DOHH2 (cell line): ENCODE measurements at regions not wholly inside any gene's neighbourhood (a gene's known extent, or its start where the extent isn't known, plus 50 kb on each side); places are given as distances from the start of the nearest gene placed in this dataset.

Experiments
- H3F3A ChIP-seq: fragments of 200-600 bp; sonication (generic), shearing (Covaris generic); 2 replicates; pipeline ENCODE4 v1.6.0; 2016; ENCODE audit warnings: antibody characterized with exemption, mild to moderate bottlenecking; ENCODE audit not compliant: control insufficient read depth, insufficient read depth
- H3K27ac ChIP-seq: fragments of 200-600 bp; sonication (generic); 2 replicates; pipeline ENCODE4 v1.5.1; 2014; ENCODE audit warnings: low read depth, mild to moderate bottlenecking, low read length, moderate library complexity
- H3K27me3 ChIP-seq: fragments of 200-600 bp; sonication (generic); 2 replicates; pipeline ENCODE4 v1.6.1; 2014; ENCODE audit warnings: mild to moderate bottlenecking, low read length, mixed read lengths; ENCODE audit not compliant: control insufficient read depth
- H3K36me3 ChIP-seq: fragments of 200-600 bp; sonication (generic); 2 replicates; pipeline ENCODE4 v1.6.1; 2014; ENCODE audit warnings: mild to moderate bottlenecking, low read length, moderate library complexity, mixed read lengths; ENCODE audit not compliant: control insufficient read depth
- H3K4me1 ChIP-seq: fragments of 200-600 bp; sonication (generic); 2 replicates; pipeline ENCODE4 v1.6.1; 2014; ENCODE audit warnings: mild to moderate bottlenecking, low read length, mixed read lengths; ENCODE audit not compliant: control insufficient read depth
- H3K4me2 ChIP-seq: fragments of 200-600 bp; sonication (generic); 2 replicates; pipeline ENCODE4 v1.6.0; 2014; ENCODE audit warnings: mild to moderate bottlenecking, low read length, moderate library complexity
- H3K4me3 ChIP-seq: fragments of 200-600 bp; sonication (generic); 2 replicates; pipeline ENCODE4 v1.5.1; 2014; ENCODE audit warnings: mild to moderate bottlenecking, low read length, mixed read lengths
- H3K79me2 ChIP-seq: fragments of 200-600 bp; sonication (generic); 2 replicates; pipeline ENCODE4 v1.6.1; 2014; ENCODE audit warnings: mild to moderate bottlenecking, low read length, mixed read lengths; ENCODE audit not compliant: control insufficient read depth
- H3K9me2 ChIP-seq: fragments of 200-600 bp; sonication (generic); replicated peaks from 2 replicates; pipeline ENCODE4 v1.6.1; 2014; ENCODE audit warnings: mild to moderate bottlenecking, low read length, mixed read lengths; ENCODE audit not compliant: control insufficient read depth
- H3K9me3 ChIP-seq: fragments of 200-600 bp; sonication (generic); 2 replicates; pipeline ENCODE4 v1.6.1; 2014; ENCODE audit warnings: antibody characterized with exemption, low read length, mixed read lengths; ENCODE audit not compliant: control insufficient read depth, insufficient read depth
- H4K20me1 ChIP-seq: fragments of 200-600 bp; sonication (generic); 2 replicates; pipeline ENCODE4 v1.6.0; 2014; ENCODE audit warnings: low read depth, mild to moderate bottlenecking, antibody characterized with exemption, low read length, moderate library complexity; ENCODE audit not compliant: control insufficient read depth, insufficient read depth
- EZH2phosphoT487 ChIP-seq: fragments of 200-600 bp; sonication (generic); IDR thresholded peaks from 2 replicates; pipeline ENCODE4 v1.6.1; 2017; ENCODE audit warnings: borderline replicate concordance, mild to moderate bottlenecking, antibody characterized with exemption, low read length, moderate library complexity, mixed read lengths
- TF ChIP-seq, protein P1 (sequence below): fragments of 200-600 bp; sonication (generic); IDR thresholded peaks from one replicate; pipeline ENCODE4 v1.5.1; 2014; ENCODE audit warnings: antibody characterized with exemption, mild to moderate bottlenecking, low read depth, low read length; ENCODE audit not compliant: poor library complexity, severe bottlenecking

GRCh38 chr20:57934913-57935312, 225.1 kb upstream of the PMEPA1 start:
- no peaks in the 10 kb centered on the region for H3K36me3 ChIP-seq
- no peaks in the 10 kb centered on the region for H4K20me1 ChIP-seq
- no peak overlapping the region for H3K4me2 ChIP-seq
- H3K79me2 ChIP-seq, result no peaks in the 10 kb centered on the region
- H3K9me3 ChIP-seq, result no peaks in the 10 kb centered on the region
- no peaks in the 10 kb centered on the region for H3K4me1 ChIP-seq
- H3K27me3 ChIP-seq, result no peaks in the 10 kb centered on the region; the same call in 1 of the 2 replicates
- no peak for TF ChIP-seq EZH2phosphoT487
- TF ChIP-seq, protein P1, sequence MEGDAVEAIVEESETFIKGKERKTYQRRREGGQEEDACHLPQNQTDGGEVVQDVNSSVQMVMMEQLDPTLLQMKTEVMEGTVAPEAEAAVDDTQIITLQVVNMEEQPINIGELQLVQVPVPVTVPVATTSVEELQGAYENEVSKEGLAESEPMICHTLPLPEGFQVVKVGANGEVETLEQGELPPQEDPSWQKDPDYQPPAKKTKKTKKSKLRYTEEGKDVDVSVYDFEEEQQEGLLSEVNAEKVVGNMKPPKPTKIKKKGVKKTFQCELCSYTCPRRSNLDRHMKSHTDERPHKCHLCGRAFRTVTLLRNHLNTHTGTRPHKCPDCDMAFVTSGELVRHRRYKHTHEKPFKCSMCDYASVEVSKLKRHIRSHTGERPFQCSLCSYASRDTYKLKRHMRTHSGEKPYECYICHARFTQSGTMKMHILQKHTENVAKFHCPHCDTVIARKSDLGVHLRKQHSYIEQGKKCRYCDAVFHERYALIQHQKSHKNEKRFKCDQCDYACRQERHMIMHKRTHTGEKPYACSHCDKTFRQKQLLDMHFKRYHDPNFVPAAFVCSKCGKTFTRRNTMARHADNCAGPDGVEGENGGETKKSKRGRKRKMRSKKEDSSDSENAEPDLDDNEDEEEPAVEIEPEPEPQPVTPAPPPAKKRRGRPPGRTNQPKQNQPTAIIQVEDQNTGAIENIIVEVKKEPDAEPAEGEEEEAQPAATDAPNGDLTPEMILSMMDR, result no peak
- no peak overlapping the region for H3K4me3 ChIP-seq
- H3K9me2 ChIP-seq, result no peaks in the 10 kb centered on the region
- H3K27ac ChIP-seq, result no peak overlapping the region
- no peaks in the 10 kb centered on the region for H3F3A ChIP-seq

GRCh38 chr20:57934007-57934805, 224.4 kb upstream of the PMEPA1 start:
- H3K79me2 ChIP-seq, result no peaks in the 10 kb centered on the region
- H3K4me1 ChIP-seq, result no peaks in the 10 kb centered on the region
- no peak overlapping the region for H3K27ac ChIP-seq
- H4K20me1 ChIP-seq, result no peaks in the 10 kb centered on the region
- no peak for TF ChIP-seq EZH2phosphoT487
- TF ChIP-seq, protein P1, result no peak
- H3K27me3 ChIP-seq, result no peaks in the 10 kb centered on the region; the same call in 1 of the 2 replicates
- no peak overlapping the region for H3K4me2 ChIP-seq
- H3K9me2 ChIP-seq, result no peaks in the 10 kb centered on the region
- no peaks in the 10 kb centered on the region for H3F3A ChIP-seq
- no peaks in the 10 kb centered on the region for H3K36me3 ChIP-seq
- no peaks in the 10 kb centered on the region for H3K9me3 ChIP-seq
- H3K4me3 ChIP-seq, result no peak overlapping the region

DNA sequence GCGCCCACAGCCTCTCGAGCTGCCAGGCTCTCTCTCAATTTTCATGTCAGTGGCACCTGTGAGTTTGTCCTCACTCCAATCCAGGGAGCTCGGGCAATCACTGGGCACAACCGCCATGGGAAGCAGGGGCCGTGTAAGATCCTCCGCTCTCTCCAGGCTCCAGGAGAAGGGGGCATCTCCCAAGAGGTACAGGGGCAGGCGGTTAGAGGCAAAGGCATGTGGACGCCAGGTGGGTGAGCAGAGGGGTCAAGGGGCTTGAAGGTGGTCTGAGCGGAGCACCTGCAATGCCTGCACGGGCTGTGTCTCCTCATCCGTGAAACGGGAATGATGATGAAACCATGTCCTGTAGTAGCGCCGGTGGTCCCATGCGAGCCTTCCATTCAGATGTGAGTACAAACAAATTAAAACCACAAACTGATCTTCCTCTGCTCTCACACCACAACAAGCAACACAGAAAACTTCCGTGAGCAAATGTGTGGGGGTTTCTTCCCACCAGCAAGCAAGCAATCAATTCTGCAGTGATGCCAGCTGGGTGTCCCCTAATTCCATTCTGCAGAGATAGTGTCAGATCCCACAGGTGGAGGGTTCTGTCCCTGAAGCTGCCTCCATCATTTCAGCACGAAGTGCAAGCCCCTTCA, 222.5 kb upstream of the PMEPA1 start:
- no peaks in the 10 kb centered on the region for H4K20me1 ChIP-seq
- H3K27me3 ChIP-seq, result peaks cover 1% of the 10 kb centered on the region; the same call in 1 of the 2 replicates
- no peak overlapping the region for H3K27ac ChIP-seq
- no peaks in the 10 kb centered on the region for H3K9me2 ChIP-seq
- no peaks in the 10 kb centered on the region for H3K9me3 ChIP-seq
- no peaks in the 10 kb centered on the region for H3K4me1 ChIP-seq
- H3F3A ChIP-seq, result no peaks in the 10 kb centered on the region
- no peak overlapping the region for H3K4me2 ChIP-seq
- H3K79me2 ChIP-seq, result no peaks in the 10 kb centered on the region
- TF ChIP-seq, protein P1, result no peak
- no peak for TF ChIP-seq EZH2phosphoT487
- H3K36me3 ChIP-seq, result no peaks in the 10 kb centered on the region
- no peak overlapping the region for H3K4me3 ChIP-seq
